Head of caudate nucleus (tissue), 42 donors: ENCODE measurements at regions not wholly inside any gene's neighbourhood (a gene's known extent, or its start where the extent isn't known, plus 50 kb on each side); places are given as distances from the start of the nearest gene placed in this dataset.

Experiments
- DNase-seq, 42 donors: peaks; one replicate each; pipeline versions ENCODE4 v3.0.0 to v3.0.0-alpha.2; 2020 to 2021; ENCODE audit warnings: mixed read lengths in 7 of 42
- intact Hi-C: fragments of 100-400 bp; cut with DNase I; formaldehyde crosslinking; loops from one replicate; pipeline ENCODE4 v1.15.0; 2022

DNA sequence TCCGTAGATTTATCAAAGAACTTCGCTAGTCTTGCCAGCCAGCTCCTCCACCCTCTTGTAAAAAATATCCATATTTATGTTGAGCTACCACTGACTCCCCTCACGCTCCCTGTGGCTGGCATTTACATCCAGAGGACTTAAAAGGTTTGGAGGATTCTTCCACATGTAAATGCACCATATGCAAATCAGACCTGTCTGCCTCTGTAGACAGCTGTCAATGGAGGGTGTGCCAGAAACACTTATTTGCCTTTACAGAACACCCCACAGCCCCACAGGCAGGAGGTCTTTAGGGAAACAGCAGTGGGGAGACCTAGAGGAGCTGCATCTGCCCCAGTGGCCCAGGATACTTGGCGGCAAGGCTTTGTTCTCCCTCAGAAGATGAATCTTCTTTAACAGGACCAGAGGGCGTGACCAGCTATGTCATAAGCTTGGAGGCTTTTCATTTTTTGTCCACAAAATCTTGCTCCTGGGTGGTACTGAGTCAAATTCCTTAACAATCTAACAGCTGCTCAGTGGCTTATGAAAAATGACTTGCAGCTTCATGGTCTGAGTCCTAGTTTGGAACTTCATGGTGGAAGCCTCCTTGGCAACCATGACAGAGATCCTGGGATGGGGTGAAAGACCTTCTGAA, 535.8 kb downstream of the EBF1 start:
- intact Hi-C loops: no loop called here
- DNase-seq: no peak

DNA sequence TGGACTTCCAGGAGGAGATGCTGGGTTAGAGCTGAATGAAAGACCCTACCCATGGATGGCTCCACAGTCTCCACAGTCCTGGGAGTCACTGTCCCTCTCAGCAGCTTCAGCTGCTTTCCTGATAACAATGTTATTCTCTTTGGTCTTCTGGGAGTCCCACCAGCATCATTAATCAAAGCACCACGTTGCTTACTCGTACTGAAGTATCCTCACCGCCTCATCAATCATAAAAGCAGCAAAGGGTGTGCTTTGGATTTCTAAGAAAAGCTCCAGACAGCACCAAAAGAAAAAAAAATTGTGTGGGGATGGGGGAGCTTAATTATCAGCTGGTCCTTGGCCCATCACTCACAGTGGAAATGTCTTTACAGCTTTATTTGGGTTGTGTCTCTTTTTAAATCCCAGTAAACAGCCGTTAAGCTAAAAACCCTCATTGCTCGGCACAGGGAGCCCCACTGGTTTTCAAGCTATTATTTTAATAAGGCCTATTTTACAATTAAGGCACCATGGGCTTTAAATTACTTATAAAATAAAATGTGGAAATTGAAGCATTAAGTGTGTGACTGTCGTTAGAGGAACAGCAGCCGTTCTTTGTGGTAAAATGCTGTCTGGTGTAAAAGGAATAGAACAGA, 538.0 kb downstream of the EBF1 start:
- no peak for DNase-seq
- intact Hi-C loops: no loop called here

DNA sequence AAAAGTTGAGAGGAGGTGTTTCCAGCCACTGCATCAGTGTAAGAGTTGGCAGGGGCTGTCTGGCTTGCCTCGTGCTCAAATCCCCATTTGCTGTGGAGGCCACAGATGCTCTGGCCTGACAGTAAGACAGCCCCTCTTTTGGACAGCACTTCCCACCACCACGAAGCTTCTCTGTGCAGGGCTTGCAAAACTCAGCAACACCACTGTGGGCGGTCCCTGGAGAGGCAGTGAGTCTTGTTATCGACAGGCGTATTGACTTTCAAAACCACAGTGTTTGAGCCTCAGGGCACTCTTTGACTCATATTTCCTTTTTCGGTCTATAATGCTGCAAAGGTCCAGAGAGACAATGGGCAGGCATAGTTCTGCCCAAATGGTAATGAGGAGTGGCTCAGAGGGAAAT, 539.5 kb downstream of the EBF1 start:
- intact Hi-C loops: no loop called here
- DNase-seq: peak in 1 of 42 donors; percentile 5

DNA sequence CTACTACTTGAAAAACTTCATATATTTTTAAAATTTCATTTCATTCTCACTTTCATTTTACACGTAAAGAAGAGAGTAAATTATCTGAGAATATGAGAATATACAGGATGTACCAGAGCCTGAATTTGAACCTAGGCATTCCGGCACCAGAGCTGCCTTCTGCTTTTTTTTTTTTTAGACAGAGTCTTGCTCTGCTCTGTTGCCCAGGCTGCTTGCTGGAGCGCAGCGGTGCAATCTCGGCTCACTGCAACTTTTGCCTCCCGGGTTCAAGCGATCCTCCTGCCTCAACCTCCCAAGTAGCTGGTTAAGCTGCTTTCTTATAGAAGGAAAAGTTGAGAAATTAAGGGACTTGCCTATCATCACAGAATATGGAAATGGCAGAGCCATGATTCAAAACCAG, 540.1 kb downstream of the EBF1 start:
- intact Hi-C loops: no loop called here
- DNase-seq: no peak

DNA sequence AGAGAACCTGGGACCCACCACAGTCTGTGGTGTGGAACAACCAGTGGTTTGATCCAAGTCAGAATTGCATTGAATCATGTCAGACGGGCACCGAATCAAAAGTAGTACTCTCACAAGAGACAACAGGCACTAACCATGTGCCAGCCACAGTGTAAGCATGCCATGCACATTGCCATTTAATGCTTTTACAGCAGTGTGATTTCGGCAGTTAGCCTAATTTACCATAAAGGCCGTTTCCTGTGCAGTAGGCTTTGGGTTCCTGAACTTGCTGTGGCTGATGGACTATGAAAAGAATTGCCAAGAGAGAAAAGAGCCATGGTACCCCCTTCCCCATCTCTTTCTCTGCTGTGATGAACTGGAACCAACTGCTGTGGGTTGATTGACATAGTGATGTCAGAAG, 540.6 kb downstream of the EBF1 start:
- intact Hi-C loops: no loop called here
- no peak for DNase-seq

DNA sequence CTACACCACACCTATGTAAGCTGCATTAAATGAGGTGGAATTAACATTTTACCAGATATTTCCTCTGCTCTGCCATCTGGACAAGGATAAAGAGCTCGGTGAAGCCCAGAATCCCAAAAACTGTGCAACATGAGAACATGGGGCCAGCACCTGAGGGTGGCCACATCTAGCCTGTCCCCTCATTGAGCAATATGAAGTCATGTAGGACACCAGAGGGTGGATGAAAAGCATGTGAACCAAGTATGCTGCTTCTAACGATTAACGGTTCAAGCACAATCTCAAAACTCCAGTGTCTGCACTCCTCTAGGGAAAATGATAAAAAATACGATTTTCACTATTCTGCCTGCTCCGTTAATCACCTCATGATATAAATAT, 545.8 kb downstream of the EBF1 start:
- no peak for DNase-seq

DNA sequence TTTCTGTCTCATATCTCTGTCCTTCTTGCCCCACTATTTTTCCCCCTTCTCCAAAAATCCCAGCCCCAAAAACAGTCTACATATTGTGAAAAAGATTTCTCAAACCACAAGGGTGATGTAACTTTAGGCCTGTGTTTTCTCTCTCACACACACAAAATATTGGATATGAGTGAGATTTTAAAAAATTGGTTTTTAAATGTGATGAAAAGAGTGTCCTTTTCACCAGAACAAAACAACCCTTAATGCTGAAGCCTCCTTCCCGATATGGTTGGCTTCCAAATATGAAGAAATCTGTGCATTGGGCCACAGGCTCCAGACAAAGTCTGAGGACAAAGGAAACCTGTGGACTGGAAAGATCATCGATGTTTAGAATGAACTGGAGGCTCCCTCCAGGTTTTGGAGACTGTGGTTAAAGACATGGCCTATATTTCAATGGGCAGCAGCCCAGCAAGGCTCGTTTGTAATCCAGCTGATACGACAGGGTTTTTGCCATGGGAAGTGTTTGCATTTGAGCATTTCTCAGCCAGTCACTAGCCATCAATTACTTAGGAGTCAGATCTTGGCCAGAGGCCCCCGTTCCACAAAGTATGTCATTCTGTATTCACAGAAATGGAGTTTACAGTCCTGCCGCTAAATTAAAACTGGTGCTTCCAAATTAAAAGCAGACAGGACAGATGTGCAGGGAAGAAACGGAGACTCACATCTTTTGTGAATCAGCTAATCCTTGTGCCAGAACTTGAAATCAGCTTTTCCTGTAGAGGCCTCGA, 546.3 kb downstream of the EBF1 start:
- DNase-seq: no peak
- intact Hi-C loops: no loop called here

More for the DNA sequence above, 545.8 kb downstream of the EBF1 start:
- intact Hi-C loops: no loop called here

DNA sequence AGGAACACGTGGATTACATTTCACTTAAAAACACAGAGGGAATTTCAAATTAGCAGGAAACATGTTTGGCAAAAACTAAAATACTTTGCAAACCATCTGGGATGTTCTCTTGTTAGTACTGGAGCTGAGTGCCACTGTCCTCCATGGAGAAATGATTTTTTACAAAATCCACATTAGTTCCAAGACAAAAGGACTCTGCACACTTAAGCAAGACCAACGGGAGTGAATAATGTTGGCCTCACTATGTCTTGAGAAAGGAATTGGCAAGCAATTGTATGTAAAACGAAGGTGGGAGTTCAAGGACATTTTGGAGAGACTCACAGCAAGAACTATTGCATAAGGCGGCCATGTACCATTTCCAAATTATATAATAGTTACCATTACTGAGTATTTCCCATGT, 547.5 kb downstream of the EBF1 start:
- no peak for DNase-seq
- intact Hi-C loops: no loop called here

DNA sequence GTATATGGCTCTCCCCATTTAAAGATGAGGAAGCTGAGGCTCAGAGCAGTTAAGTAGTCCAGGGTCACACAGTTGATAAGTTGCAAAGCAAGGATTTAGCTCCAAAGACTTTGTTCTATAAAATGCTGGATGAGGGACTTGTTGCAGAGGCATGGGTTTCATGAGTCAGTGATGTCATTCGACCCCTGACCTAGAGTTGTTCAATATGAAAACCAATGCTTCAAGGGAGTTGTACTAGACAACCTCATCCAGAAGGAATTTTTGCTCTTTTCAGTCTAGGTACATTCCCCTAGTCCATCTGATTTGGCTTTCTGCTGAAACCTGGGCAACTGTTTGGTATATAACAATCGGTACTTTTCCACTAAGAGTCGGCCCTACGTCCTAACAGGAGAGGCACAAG, 550.4 kb downstream of the EBF1 start:
- intact Hi-C loops: no loop called here
- DNase-seq: no peak

DNA sequence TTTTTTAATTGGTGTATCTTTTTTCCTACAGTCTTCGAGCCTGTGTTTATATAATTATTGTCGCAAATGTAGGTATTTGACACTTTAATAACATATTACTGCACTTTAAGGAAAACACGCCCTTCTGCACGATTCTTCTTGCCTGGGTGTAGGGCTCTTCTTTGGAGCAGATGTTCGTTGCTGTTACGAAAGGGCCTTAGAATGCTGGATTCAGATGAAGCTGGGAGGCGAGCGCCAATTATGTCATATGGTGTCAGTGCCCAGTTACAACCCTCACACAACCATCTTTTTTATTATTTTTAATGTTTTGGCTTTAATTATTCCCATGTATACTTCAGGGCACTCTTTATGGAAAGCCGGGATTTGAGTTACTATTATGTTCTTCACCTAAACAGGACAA, 553.0 kb downstream of the EBF1 start:
- intact Hi-C loops: no loop called here
- DNase-seq: no peak

DNA sequence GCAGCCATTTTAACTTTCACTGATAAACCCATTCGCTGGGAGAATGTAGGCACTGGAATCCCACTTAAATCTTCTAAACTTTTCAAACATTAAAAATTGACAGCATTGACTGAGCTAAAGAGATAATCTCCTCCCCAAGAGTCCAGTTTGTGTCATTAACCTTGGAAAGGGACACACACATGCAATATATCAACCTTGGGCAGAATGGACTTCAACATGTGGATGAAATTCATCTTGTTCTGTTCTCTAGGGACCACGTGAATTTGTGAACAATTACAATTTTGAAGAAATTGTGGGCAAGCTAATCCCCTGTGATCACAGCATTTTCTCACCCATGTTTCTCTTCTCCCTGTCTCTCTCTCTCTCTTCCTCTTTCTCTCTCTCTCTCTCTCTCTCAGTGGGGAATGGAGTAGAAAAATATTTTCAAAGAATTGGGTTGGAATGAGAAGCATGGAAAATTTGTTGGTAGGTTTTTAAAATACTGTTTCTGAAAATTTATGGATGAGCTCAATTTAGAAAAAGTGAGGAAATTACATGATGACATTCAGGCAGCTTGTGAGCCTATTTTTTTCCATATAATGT, 553.7 kb downstream of the EBF1 start:
- no peak for DNase-seq
- intact Hi-C loops: no loop called here

DNA sequence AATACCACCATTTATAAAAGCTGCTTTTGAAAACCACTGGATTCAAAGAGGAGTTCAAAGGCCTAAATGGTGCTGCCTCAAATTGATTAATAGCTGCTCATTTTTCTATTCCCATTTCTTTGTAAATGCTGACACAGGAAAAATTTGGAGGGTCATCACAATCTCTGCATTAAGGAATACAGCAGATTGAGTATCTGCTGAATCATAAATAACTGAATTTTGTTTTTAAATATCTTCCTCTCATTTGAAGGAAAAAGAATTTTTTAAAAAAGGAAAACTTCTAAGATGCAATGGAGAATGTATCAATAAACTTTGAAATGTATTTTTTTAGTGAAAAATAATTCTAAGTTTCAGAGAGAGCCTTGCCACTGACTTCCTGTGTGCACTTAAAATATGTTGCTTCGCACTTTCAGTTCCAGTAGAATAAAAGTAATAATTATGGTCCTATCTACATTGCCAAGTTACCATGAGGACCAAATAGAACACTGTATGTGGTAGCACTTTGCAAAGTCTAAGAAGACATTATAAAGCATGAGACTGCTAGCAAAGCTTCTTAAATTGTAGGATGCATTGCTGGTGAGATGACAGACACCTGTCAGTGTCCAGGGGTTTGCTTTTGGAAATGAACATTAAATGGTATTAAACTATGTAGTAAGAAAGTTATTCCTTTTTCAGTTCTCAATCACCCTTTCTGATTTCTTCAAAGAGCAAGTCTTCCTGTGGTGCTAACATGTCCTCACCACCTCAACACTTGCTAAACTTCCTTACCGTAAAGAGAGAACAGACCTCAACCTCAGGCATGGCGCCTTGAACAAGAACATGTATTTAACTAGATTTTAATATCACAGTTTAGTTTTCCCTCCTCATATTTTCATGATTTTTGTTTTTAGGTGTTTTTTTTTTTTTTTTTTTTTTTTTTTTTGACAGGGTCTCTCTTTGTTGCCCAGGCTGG, 555.1 kb downstream of the EBF1 start:
- intact Hi-C loops: no loop called here
- no peak for DNase-seq

DNA sequence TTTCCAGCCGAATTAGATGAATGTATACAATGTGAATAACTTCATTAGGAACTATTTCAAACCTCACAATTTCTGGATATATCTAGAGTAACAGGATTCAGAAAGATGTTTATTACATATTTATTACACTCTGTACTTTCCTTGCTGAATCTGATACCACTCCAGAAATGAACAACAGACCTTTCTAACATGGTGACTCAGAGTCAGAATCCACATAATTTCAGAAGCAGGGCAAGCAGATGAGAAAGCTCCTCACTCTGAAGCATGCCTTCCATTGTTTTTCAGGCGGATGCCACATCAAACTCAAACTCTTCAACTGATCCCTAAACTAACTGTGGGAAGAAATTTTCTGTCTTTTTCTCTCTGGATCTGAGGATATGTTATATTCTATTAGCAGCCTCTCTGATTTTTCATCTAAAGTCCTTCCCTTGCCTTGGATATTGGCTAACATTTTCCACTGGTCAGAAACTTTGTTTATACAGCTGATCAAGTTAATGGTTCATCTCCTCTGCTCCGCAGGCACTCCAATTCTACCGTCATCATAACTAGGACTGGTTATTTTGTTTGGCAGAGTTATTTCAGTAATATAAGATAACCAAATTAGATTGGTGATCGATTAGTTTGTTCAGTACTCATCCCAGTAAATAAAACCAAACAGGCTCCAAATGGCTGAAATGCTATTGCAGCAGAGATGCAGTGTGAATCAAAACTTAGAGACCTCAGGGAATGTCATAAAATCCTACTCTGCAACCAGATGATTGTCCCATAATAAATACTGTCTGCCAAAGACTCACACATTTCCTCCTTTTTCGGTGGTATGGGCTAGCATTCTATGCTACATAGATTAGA, 556.0 kb downstream of the EBF1 start:
- DNase-seq: no peak
- intact Hi-C loops: no loop called here

DNA sequence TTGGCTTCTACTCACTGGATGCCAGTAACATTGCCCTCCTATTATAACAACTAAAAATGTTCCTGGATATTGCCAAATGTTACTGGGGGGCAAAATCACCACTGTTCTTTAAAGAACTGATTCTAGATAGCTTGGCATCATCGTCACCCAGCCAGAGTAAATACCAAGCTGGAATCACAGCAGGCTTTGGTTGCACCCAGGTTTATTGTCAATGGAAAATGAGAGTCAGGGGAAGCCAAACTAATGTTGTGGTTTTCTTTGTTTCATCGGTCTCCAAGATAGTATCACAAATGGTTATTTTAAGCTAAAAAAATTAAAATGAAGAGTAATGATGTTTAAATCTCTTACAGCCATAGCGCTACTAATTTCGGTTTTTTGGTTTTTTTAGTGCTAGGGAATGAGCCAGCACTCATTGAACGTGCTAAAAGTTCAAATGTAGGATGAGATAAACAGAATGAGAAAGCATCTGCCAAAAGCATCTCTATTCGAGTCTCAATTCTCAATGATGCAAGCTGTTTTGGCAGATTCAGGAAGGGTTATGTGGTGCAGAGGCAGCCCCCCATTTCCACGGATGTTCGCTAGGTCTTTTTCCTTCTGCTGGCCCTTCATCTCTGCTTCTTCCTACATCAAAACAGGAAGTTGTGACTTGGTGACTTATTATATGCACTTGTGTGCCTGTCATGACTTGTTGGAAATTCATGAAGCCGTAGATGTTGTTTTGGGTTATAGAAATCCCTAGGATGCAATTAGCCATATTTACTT, 558.0 kb downstream of the EBF1 start:
- no peak for DNase-seq
- intact Hi-C loops: no loop called here

DNA sequence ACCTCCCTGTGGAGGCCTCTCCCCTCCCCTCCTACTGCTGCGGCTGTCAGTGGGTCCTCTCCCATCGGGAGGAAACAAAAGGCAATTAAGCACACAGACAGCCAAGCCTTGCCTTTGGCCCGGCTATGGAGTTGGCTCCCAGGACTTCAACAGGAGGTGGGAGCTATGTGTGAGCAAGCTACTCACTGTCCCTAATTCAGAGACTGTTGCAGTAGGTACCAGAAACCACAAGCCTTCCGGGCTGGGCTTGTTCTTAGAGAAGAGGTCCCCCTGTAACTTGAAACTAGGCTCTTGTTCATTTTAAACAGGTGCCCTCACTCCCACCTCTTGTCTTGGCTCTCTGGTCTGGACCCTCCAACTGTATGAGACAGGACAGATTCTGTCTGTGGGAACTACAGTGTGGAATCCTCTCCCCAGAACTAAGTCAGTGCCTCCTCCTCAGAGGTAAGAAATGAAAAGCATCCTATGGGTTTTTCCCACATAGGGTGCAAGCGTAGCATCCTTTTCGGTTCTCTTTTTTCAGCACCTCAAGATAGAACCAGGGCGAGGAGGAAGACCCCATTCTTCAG, 561.1 kb downstream of the EBF1 start:
- intact Hi-C loops: no loop called here
- DNase-seq: no peak

DNA sequence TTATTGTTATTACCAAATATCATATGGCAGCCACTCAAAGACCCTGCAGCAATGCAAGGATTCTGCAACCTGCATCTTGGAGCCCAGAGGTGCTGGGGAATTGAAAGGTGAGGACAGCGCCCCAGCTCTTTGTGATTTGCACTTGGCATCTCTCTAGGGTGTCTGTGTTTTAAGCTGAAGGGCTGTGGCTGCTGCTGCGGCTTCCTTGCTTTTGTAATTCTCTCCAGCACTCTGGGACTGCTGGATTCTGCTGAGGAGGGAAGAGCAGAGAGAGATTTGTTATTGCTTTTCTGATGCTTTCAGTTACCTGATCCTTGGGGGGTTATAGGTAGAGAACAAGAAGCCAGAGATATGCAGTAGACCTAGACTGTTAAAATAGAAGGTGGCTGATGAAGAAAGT, 562.4 kb downstream of the EBF1 start:
- no peak for DNase-seq
- intact Hi-C loops: no loop called here

DNA sequence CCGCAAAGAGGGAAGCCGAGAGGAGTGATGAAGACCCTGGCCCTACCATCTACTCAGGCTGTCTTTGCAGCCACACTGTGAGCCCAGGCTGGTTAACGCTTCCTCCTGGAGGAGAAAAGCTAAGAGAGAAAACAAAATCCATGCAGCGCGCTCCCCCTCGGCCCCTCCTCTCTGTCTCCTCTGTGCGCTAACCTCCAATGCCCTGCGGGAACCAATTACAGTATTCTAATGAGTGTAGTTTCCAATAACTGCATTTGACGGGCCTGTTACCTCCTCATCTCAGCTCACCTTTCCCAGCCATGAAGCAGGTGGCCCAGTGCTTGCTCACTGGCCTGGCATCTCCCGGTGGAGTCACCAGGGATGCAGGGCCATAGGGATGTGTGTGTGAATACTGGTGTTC, 565.5 kb downstream of the EBF1 start:
- DNase-seq: no peak
- intact Hi-C loops: no loop called here
